HepG2 (cell line): ENCODE measurements at regions not wholly inside any gene's neighbourhood (a gene's known extent, or its start where the extent isn't known, plus 50 kb on each side); places are given as distances from the start of the nearest gene placed in this dataset.

Experiments used
- ATAC-seq: fragments of 200-7000 bp; cut with Tn5 transposase; 3 replicates; pipeline ENCODE4 v1.9.1; 2020; ENCODE audit warnings: mild to moderate bottlenecking, moderate library complexity
- BruUV-seq: library from RNA; stranded (reverse); fragments of 400-500 nt; replicated peaks from 2 replicates; lab custom pipeline; 2021; lab: Mats Ljungman, UMichigan
- CTCF ChIA-PET: fragments of 300-600 bp; formaldehyde crosslinking; extraction: SDS; loops from one replicate; lab custom pipeline; 2021; ENCODE audit warnings: low total read pairs, inconsistent platforms, low intra/inter-chr PET ratio; lab: Yijun Ruan, JAX
- POLR2A ChIA-PET: fragments of 350-600 bp; sonication (Branson Sonifier 250); formaldehyde crosslinking; loops from one replicate; lab custom pipeline; 2020; ENCODE audit warnings: antibody characterized with exemption, inconsistent platforms; lab: Yijun Ruan, JAX
- DNase-seq: peaks from one replicate; pipeline ENCODE4 v3.0.0-alpha.2; 2015; ENCODE audit warnings: low spot score
- FAIRE-seq: peaks from 3 replicates; lab custom pipeline; 2011; peaks lifted over from hg19 to GRCh38; lab: Jason Lieb, UNC
- H2AFZ ChIP-seq: one replicate; pipeline ENCODE4 v1.6.1; 2011; ENCODE audit warnings: low read length, inconsistent platforms
- H3K27ac ChIP-seq: fragments of 300-600 bp; 3 replicates; pipeline ENCODE4 v1.8.0; 2011; ENCODE audit warnings: mixed run types, mild to moderate bottlenecking, mixed read lengths, low read length, inconsistent platforms; ENCODE audit not compliant: insufficient read depth; ENCODE audit errors: extremely low read length
- H3K27me3 ChIP-seq, 2 experiments: fragments of 200-600 bp in 1 of 2; 2 replicates in 1 of 2; 3 replicates in 1 of 2; pipeline versions ENCODE4 v1.6.0 to v1.8.0; 2011; ENCODE audit warnings: low read length in 2 of 2, mild to moderate bottlenecking in 2 of 2, moderate library complexity in 2 of 2, inconsistent platforms in 1 of 2; ENCODE audit not compliant: insufficient read depth in 2 of 2, control insufficient read depth in 1 of 2
- H3K36me3 ChIP-seq, 2 experiments: fragments of 200-600 bp in 1 of 2; replicated peaks in 1 of 2; 2 replicates in 1 of 2; 3 replicates in 1 of 2; pipeline versions ENCODE4 v1.5.1 to v1.8.0; 2011; ENCODE audit warnings: low read length in 2 of 2, inconsistent platforms in 1 of 2; ENCODE audit not compliant: insufficient read depth in 2 of 2, control insufficient read depth in 1 of 2
- H3K4me1 ChIP-seq: 2 replicates; pipeline ENCODE4 v1.5.1; 2012; ENCODE audit warnings: low read length, inconsistent platforms; ENCODE audit not compliant: insufficient read depth
- H3K4me2 ChIP-seq: 2 replicates; pipeline ENCODE4 v1.6.0; 2011; ENCODE audit warnings: low read depth, low read length, inconsistent platforms
- H3K4me3 ChIP-seq, 3 experiments: fragments of 200-600 bp in 1 of 3; sonication (generic), shearing (Covaris generic) in 1 of 3; replicated peaks in 1 of 3; 2 replicates each; pipeline ENCODE4 v1.5.1; 2011 to 2016; ENCODE audit warnings: low read length in 3 of 3, inconsistent platforms in 2 of 3, low read depth in 2 of 3, mild to moderate bottlenecking in 2 of 3, control low read depth in 1 of 3, mixed read lengths in 1 of 3; ENCODE audit not compliant: insufficient read depth in 1 of 3
- H3K79me2 ChIP-seq: one replicate; pipeline ENCODE4 v1.6.1; 2011; ENCODE audit warnings: low read length, inconsistent platforms; ENCODE audit not compliant: insufficient read depth
- H3K9ac ChIP-seq: 2 replicates; pipeline ENCODE4 v1.6.0; 2011; ENCODE audit warnings: mild to moderate bottlenecking, low read depth, low read length, inconsistent platforms; ENCODE audit not compliant: insufficient read depth
- H3K9me3 ChIP-seq: 2 replicates; pipeline ENCODE4 v1.5.1; 2012; ENCODE audit warnings: mild to moderate bottlenecking, low read length
- H4K20me1 ChIP-seq: 2 replicates; pipeline ENCODE4 v1.6.0; 2011; ENCODE audit warnings: inconsistent platforms, mild to moderate bottlenecking, low read length, moderate library complexity; ENCODE audit not compliant: insufficient read depth
- ARID5B ChIP-seq: IDR thresholded peaks from 2 replicates; pipeline ENCODE4 v1.4.0; 2020; ENCODE audit warnings: mild to moderate bottlenecking, missing genetic modification reagents
- ATF1 ChIP-seq: IDR thresholded peaks from 2 replicates; pipeline ENCODE4 v1.6.1; 2016; ENCODE audit warnings: mild to moderate bottlenecking, control low read depth
- CBX2 ChIP-seq, 2 experiments: fragments of 200-600 bp in 1 of 2; sonication (generic); formaldehyde crosslinking in 1 of 2; IDR thresholded peaks; 2 replicates each; pipeline versions ENCODE4 v1.7.0 to v1.8.1; 2018 to 2022; ENCODE audit warnings: low read depth in 2 of 2, low read length in 1 of 2, mild to moderate bottlenecking in 1 of 2, missing genetic modification reagents in 1 of 2
- CCDC6 ChIP-seq: sonication (generic); formaldehyde crosslinking; IDR thresholded peaks from 2 replicates; pipeline ENCODE4 v1.8.1; 2022; ENCODE audit warnings: mild to moderate bottlenecking, missing genetic modification reagents, moderate library complexity
- DMAP1 ChIP-seq: IDR thresholded peaks from 2 replicates; pipeline ENCODE4 v1.6.1; 2016
- EED ChIP-seq: sonication (generic); formaldehyde crosslinking; IDR thresholded peaks from 2 replicates; pipeline ENCODE4 v1.5.0; 2020; ENCODE audit warnings: mild to moderate bottlenecking, missing genetic modification reagents
- HNF1A ChIP-seq, 2 experiments: sonication (generic) in 1 of 2; formaldehyde crosslinking in 1 of 2; IDR thresholded peaks; 2 replicates each; pipeline versions ENCODE4 v1.4.0 to v1.6.1; 2016 to 2020; ENCODE audit warnings: borderline replicate concordance in 1 of 2, low read depth in 1 of 2, mild to moderate bottlenecking in 1 of 2, missing genetic modification reagents in 1 of 2
- NCOA1 ChIP-seq: sonication (generic); formaldehyde crosslinking; IDR thresholded peaks from 2 replicates; pipeline ENCODE4 v1.9.0; 2021; ENCODE audit warnings: missing genetic modification reagents
- TGIF2 ChIP-seq: IDR thresholded peaks from 2 replicates; pipeline ENCODE4 v1.6.1; 2016; ENCODE audit warnings: control low read depth, missing compliant biosample characterization
- WIZ ChIP-seq: sonication (generic); formaldehyde crosslinking; IDR thresholded peaks from 2 replicates; pipeline ENCODE4 v1.5.1; 2020; ENCODE audit warnings: mild to moderate bottlenecking, missing genetic modification reagents
- ZC3H13 ChIP-seq: sonication (generic); formaldehyde crosslinking; IDR thresholded peaks from 2 replicates; pipeline ENCODE4 v1.8.1; 2023; ENCODE audit warnings: mild to moderate bottlenecking, missing genetic modification reagents, moderate library complexity
- ZEB1 ChIP-seq: IDR thresholded peaks from 2 replicates; pipeline ENCODE4 v1.6.1; 2012; ENCODE audit warnings: mild to moderate bottlenecking, low read depth, inconsistent platforms; ENCODE audit not compliant: insufficient replicate concordance
- ZNF180 ChIP-seq: sonication (generic); formaldehyde crosslinking; IDR thresholded peaks from 2 replicates; pipeline ENCODE4 v1.4.0; 2020; ENCODE audit warnings: low read depth, missing genetic modification reagents, borderline replicate concordance
- ZNF207 ChIP-seq: fragments of 450-650 bp; IDR thresholded peaks from 2 replicates; pipeline ENCODE4 v1.6.1; 2016; ENCODE audit warnings: antibody characterized with exemption, borderline replicate concordance
- ZNF292 ChIP-seq: sonication (generic); formaldehyde crosslinking; IDR thresholded peaks from 2 replicates; pipeline ENCODE4 v1.8.1; 2022; ENCODE audit warnings: mild to moderate bottlenecking, low read depth, missing genetic modification reagents, borderline replicate concordance
- ZNF350 ChIP-seq: sonication (generic); formaldehyde crosslinking; IDR thresholded peaks from 2 replicates; pipeline ENCODE4 v1.4.0; 2020; ENCODE audit warnings: mild to moderate bottlenecking, low read depth, missing genetic modification reagents, borderline replicate concordance
- ZSCAN20 ChIP-seq: sonication (generic); formaldehyde crosslinking; IDR thresholded peaks from 2 replicates; pipeline ENCODE4 v1.4.0; 2020; ENCODE audit warnings: missing genetic modification reagents, mild to moderate bottlenecking, borderline replicate concordance
- WGBS: methylation state at CpG from one replicate; pipeline ENCODE4 v1.1.6; 2017; ENCODE audit warnings: low lambda C conversion rate; 5-methylcytosine and 5-hydroxymethylcytosine counted together
- in situ Hi-C: cut with HindIII; loops from 2 replicates; pipeline ENCODE4 v1.10.0; 2017; ENCODE audit warnings: low pct_unique_long_range_greater_than_20kb; ENCODE audit not compliant: extremely low pct_ligation_motif_present
- intact Hi-C: fragments of 100-400 bp; cut with micrococcal nuclease; formaldehyde crosslinking; loops from one replicate; pipeline ENCODE4 v1.10.0; 2022; ENCODE audit not compliant: unreplicated experiment

GRCh38 chr20:29313481-29313880, 1944.0 kb upstream of the DEFB115 start (continued):
- no peak for TF ChIP-seq DMAP1 (CRISPR knock-in tag)
- no peak for TF ChIP-seq CCDC6 (CRISPR knock-in tag)
- TF ChIP-seq ZSCAN20 (CRISPR knock-in tag) = no peak
- TF ChIP-seq, all 625 proteins: peak for 0

- in situ Hi-C loops = no loop called here
- WGBS = 56% methylated on average over 6 of the region's 6 CpGs
- FAIRE-seq = no peak
- TF ChIP-seq CBX2 (IDR thresholded peaks at IDR 0.05; ENCODE audit: low read depth, low read length) (no peak), CBX2 (CRISPR knock-in tag; IDR thresholded peaks at IDR 0.05; ENCODE audit: low read depth) (no peak), WIZ (CRISPR knock-in tag) (no peak), ZNF207 (no peak), ZC3H13 (CRISPR knock-in tag) (no peak), ZNF292 (CRISPR knock-in tag) (no peak), ZNF180 (CRISPR knock-in tag) (no peak), ZEB1 (no peak), NCOA1 (no peak), HNF1A (IDR thresholded peaks at IDR 0.05; ENCODE audit: low read depth) (no peak), HNF1A (CRISPR knock-in tag; IDR thresholded peaks at IDR 0.05; ENCODE audit: borderline replicate concordance) (no peak), ZNF350 (CRISPR knock-in tag) (no peak), EED (CRISPR knock-in tag) (no peak), TGIF2 (CRISPR knock-in tag) (no peak), ATF1 (CRISPR knock-in tag) (no peak), ARID5B (CRISPR knock-in tag) (no peak)
Observed at GRCh38 chr20:29314294-29314693, 1943.2 kb upstream of the DEFB115 start.

More at GRCh38 chr20:29314294-29314693, 1943.2 kb upstream of the DEFB115 start:
- ChIA-PET POLR2A (no interaction called here), CTCF (no interaction called here)
- no peaks in the 10 kb centered on the region for H3K79me2 ChIP-seq
- no peak overlapping the region for H3K4me3 ChIP-seq
- H3K4me1 ChIP-seq = no peaks in the 10 kb centered on the region
- H3K27ac ChIP-seq = no peak overlapping the region
- ATAC-seq (no peak), DNase-seq (no peak)
- H4K20me1 ChIP-seq = no peaks in the 10 kb centered on the region
- no peak overlapping the region for H3K4me2 ChIP-seq
- no TSS peak for BruUV-seq
- H3K36me3 ChIP-seq = no peaks in the 10 kb centered on the region
- no peaks in the 10 kb centered on the region for H3K27me3 ChIP-seq
- H3K9me3 ChIP-seq = peaks cover 26% of the 10 kb centered on the region
- H2AFZ ChIP-seq = no peak overlapping the region
- H3K9ac ChIP-seq = no peak overlapping the region
- intact Hi-C loops = no loop called here
